OCI-LY1 (cell line): ENCODE measurements at regions not wholly inside any gene's neighbourhood (a gene's known extent, or its start where the extent isn't known, plus 50 kb on each side); places are given as distances from the start of the nearest gene placed in this dataset.

Experiments used
- H2AFZ ChIP-seq: fragments of 200-600 bp; sonication (generic), shearing (Covaris generic); 2 replicates; pipeline ENCODE4 v1.6.0; 2014; ENCODE audit warnings: antibody characterized with exemption, mild to moderate bottlenecking, low read length
- H3F3A ChIP-seq: fragments of 200-600 bp; sonication (generic), shearing (Covaris generic); 2 replicates; pipeline ENCODE4 v1.6.0; 2014; ENCODE audit warnings: mild to moderate bottlenecking, antibody characterized with exemption, low read length, moderate library complexity; ENCODE audit not compliant: insufficient read depth
- H3K27ac ChIP-seq: fragments of 200-600 bp; sonication (generic); 2 replicates; pipeline ENCODE4 v1.5.1; 2014; ENCODE audit warnings: low read length, mixed run types, mild to moderate bottlenecking, low read depth; ENCODE audit not compliant: poor library complexity, severe bottlenecking
- H3K27me3 ChIP-seq: fragments of 200-600 bp; sonication (generic); 2 replicates; pipeline ENCODE4 v1.6.0; 2014; ENCODE audit warnings: antibody characterized with exemption, mild to moderate bottlenecking, low read length, moderate library complexity; ENCODE audit not compliant: insufficient read depth
- H3K36me3 ChIP-seq: fragments of 200-600 bp; sonication (generic); 2 replicates; pipeline ENCODE4 v1.6.1; 2014; ENCODE audit warnings: mild to moderate bottlenecking, antibody characterized with exemption, low read length, moderate library complexity, mixed read lengths; ENCODE audit not compliant: insufficient read depth
- H3K4me1 ChIP-seq: fragments of 200-600 bp; sonication (generic); 2 replicates; pipeline ENCODE4 v1.5.1; 2014; ENCODE audit warnings: mild to moderate bottlenecking, low read length, moderate library complexity; ENCODE audit not compliant: insufficient read depth, severe bottlenecking
- H3K4me2 ChIP-seq: fragments of 200-600 bp; sonication (generic), shearing (Covaris generic); 2 replicates; pipeline ENCODE4 v1.6.1; 2014; ENCODE audit warnings: low read length
- H3K4me3 ChIP-seq: fragments of 200-600 bp; sonication (generic); 2 replicates; pipeline ENCODE4 v1.5.1; 2014; ENCODE audit warnings: low read length, low read depth, mild to moderate bottlenecking, mixed read lengths; ENCODE audit not compliant: poor library complexity, severe bottlenecking
- H3K79me2 ChIP-seq: fragments of 200-600 bp; shearing (Covaris generic); 2 replicates; pipeline ENCODE4 v1.6.1; 2016; ENCODE audit warnings: mixed run types, low read length, mixed read lengths; ENCODE audit not compliant: insufficient read depth
- H3K9ac ChIP-seq: fragments of 200-600 bp; sonication (generic), shearing (Covaris generic); 2 replicates; pipeline ENCODE4 v1.6.1; 2014; ENCODE audit warnings: mild to moderate bottlenecking, low read length, mixed read lengths
- H3K9me2 ChIP-seq: fragments of 200-600 bp; sonication (generic), shearing (Covaris generic); 2 replicates; pipeline ENCODE4 v1.6.1; 2014; ENCODE audit warnings: low read depth, mild to moderate bottlenecking, low read length, mixed read lengths
- H3K9me3 ChIP-seq: fragments of 200-600 bp; shearing (Covaris generic); 2 replicates; pipeline ENCODE4 v1.6.1; 2014; ENCODE audit warnings: low read length, mixed read lengths
- H4K20me1 ChIP-seq: fragments of 200-600 bp; sonication (generic), shearing (Covaris generic); 2 replicates; pipeline ENCODE4 v1.6.0; 2016; ENCODE audit warnings: mild to moderate bottlenecking, low read length; ENCODE audit not compliant: insufficient read depth
- EZH2 ChIP-seq: fragments of 200-600 bp; sonication (generic), shearing (Covaris generic); IDR thresholded peaks from 2 replicates; pipeline ENCODE4 v1.8.0; 2017; ENCODE audit warnings: borderline replicate concordance, mixed run types, mild to moderate bottlenecking, antibody characterized with exemption, low read length, moderate library complexity, mixed read lengths
- TF ChIP-seq, protein P1 (sequence below): fragments of 200-600 bp; sonication (generic), shearing (Covaris generic); IDR thresholded peaks from 2 replicates; pipeline ENCODE4 v1.5.1; 2017; ENCODE audit warnings: mild to moderate bottlenecking, antibody characterized with exemption, low read length, moderate library complexity, mixed read lengths

DNA sequence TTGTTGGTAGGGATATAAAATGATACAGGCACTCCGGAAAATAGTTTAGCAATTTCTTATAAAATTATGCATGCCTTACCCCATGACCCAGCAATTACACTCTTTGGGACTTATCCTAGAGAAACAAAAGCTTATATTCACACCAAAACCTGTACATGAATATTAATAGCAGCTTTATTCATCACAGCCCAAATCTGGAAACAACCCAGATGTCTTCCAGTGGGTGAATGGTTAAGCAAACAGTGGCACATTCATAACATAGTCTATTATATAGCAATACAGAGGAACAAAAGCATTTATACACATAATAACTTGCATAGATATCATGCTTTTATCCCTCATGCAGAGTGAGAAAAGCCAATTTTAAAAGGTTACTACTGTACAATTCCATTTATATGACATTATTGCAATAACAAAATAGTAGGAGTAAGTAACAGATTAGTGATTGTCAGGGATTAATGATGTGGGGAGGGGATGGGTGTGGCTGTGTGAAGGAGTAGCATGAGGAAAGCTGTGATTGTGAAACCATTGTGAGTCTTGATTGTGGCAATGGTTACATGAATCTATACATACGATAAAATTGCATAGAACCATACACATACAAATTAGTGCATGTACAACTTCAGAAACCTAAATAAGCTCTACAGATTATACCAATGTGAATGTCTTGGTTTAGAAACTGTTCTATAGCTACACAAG is 363.1 kb upstream of the OR4E1 start:
- TF ChIP-seq, protein P1, sequence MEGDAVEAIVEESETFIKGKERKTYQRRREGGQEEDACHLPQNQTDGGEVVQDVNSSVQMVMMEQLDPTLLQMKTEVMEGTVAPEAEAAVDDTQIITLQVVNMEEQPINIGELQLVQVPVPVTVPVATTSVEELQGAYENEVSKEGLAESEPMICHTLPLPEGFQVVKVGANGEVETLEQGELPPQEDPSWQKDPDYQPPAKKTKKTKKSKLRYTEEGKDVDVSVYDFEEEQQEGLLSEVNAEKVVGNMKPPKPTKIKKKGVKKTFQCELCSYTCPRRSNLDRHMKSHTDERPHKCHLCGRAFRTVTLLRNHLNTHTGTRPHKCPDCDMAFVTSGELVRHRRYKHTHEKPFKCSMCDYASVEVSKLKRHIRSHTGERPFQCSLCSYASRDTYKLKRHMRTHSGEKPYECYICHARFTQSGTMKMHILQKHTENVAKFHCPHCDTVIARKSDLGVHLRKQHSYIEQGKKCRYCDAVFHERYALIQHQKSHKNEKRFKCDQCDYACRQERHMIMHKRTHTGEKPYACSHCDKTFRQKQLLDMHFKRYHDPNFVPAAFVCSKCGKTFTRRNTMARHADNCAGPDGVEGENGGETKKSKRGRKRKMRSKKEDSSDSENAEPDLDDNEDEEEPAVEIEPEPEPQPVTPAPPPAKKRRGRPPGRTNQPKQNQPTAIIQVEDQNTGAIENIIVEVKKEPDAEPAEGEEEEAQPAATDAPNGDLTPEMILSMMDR = no peak
- TF ChIP-seq EZH2 = no peak
- H3K9me2 ChIP-seq = no peaks in the 10 kb centered on the region
- no peaks in the 10 kb centered on the region for H3F3A ChIP-seq
- no peaks in the 10 kb centered on the region for H3K27me3 ChIP-seq
- H3K9me3 ChIP-seq = no peaks in the 10 kb centered on the region
- no peaks in the 10 kb centered on the region for H4K20me1 ChIP-seq
- no peak overlapping the region for H3K4me2 ChIP-seq
- no peaks in the 10 kb centered on the region for H3K36me3 ChIP-seq
- no peaks in the 10 kb centered on the region for H3K79me2 ChIP-seq
- H3K4me1 ChIP-seq = no peaks in the 10 kb centered on the region
- H3K4me3 ChIP-seq = no peak overlapping the region
- H3K9ac ChIP-seq = no peak overlapping the region
- no peak overlapping the region for H2AFZ ChIP-seq
- H3K27ac ChIP-seq = no peak overlapping the region

DNA sequence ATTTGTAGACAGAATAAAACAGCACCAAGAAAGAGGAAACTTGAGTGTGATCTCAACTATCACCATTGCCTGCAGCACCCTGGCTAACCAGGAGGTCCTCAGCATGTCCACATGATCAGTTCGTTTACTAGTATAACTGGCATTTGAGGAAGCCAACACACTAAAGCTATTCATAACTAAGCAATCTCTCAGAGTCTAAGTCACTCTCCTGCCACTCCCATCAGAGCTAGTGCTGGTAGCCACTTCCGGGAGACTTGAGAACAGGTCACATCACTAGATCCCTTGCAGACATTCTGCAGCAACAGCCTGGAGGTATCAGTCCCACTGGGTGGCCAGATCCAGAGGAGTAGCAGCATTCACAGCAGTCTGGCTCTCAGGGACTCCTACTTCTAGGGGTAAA is 352.9 kb upstream of the OR4E1 start:
- Histone ChIP-seq H3K9me3 (no peaks in the 10 kb centered on the region), H3F3A (no peaks in the 10 kb centered on the region), H3K27ac (no peak overlapping the region), H3K36me3 (no peaks in the 10 kb centered on the region), H3K4me1 (no peaks in the 10 kb centered on the region), H3K9me2 (no peaks in the 10 kb centered on the region), H2AFZ (no peak overlapping the region), H3K4me2 (no peak overlapping the region), H3K27me3 (no peaks in the 10 kb centered on the region), H3K79me2 (no peaks in the 10 kb centered on the region), H4K20me1 (no peaks in the 10 kb centered on the region), H3K4me3 (no peak overlapping the region), H3K9ac (no peak overlapping the region)
- TF ChIP-seq EZH2 = no peak
- TF ChIP-seq, protein P1 = no peak

DNA sequence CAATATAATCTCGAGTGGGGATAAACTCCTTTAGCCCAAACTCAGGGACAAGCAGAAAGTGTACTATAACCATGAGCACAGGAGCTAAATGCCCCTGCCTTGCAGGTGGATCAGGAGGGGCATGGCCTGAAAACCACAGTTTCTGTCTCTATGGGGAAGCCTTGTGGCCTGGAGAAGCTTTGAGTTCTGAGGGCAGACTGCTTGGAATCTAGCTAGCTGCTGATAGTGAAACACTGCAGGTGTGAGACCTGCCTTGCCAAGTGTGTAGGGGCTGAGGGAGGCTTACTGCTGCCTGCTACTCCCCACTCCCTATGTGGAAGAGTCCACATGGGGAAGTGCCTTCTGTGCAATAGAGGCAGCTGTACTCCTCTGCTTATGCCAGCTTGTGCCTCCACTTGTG is 352.3 kb upstream of the OR4E1 start:
- H2AFZ ChIP-seq = no peak overlapping the region
- TF ChIP-seq, protein P1 = no peak
- TF ChIP-seq EZH2 = no peak
- no peaks in the 10 kb centered on the region for H4K20me1 ChIP-seq
- H3K9me2 ChIP-seq = no peaks in the 10 kb centered on the region
- no peaks in the 10 kb centered on the region for H3K36me3 ChIP-seq
- no peak overlapping the region for H3K9ac ChIP-seq
- H3F3A ChIP-seq = no peaks in the 10 kb centered on the region
- no peak overlapping the region for H3K27ac ChIP-seq
- H3K9me3 ChIP-seq = no peaks in the 10 kb centered on the region
- no peaks in the 10 kb centered on the region for H3K79me2 ChIP-seq
- H3K4me2 ChIP-seq = no peak overlapping the region
- no peaks in the 10 kb centered on the region for H3K27me3 ChIP-seq
- H3K4me1 ChIP-seq = no peaks in the 10 kb centered on the region
- no peak overlapping the region for H3K4me3 ChIP-seq
